GM10248 (cell line): ENCODE measurements at regions not wholly inside any gene's neighbourhood (a gene's known extent, or its start where the extent isn't known, plus 50 kb on each side); places are given as distances from the start of the nearest gene placed in this dataset.
"Not testable (repeated sequence)": the region's sequence is repeated elsewhere in the genome, so short reads cannot be mapped to it uniquely, and the experiment has no call there.

Experiments
- CTCF ChIA-PET: fragments of 300-600 bp; sonication (Branson Sonifier 250); formaldehyde crosslinking; extraction: SDS; loops from one replicate; lab custom pipeline; 2021; ENCODE audit warnings: antibody characterized with exemption; lab: Yijun Ruan, JAX
- POLR2A ChIA-PET: fragments of 350-650 bp; sonication (Branson Sonifier 250); formaldehyde crosslinking; extraction: SDS; loops from one replicate; lab custom pipeline; 2020; ENCODE audit warnings: antibody characterized with exemption; lab: Yijun Ruan, JAX
- DNase-seq: peaks from one replicate; pipeline ENCODE4 v3.0.0; 2012; ENCODE audit errors: extremely low spot score
- CTCF ChIP-seq: IDR thresholded peaks from 2 replicates; pipeline ENCODE4 v1.5.1; 2012; ENCODE audit warnings: mild to moderate bottlenecking, low read depth; ENCODE audit errors: extremely low read depth, missing control alignments, control extremely low read depth

GRCh38 chr4:187715466-187715865 is 280.1 kb upstream of the ZFP42 start:
- ChIA-PET POLR2A (no interaction called here), CTCF (no interaction called here)

GRCh38 chr4:187724456-187724855 is 271.1 kb upstream of the ZFP42 start:
- no peak for DNase-seq
- ChIA-PET CTCF (no interaction called here), POLR2A (no interaction called here)
- no peak for TF ChIP-seq CTCF

More at GRCh38 chr4:187715466-187715865, 280.1 kb upstream of the ZFP42 start:
- no peak for DNase-seq
- no peak for TF ChIP-seq CTCF

- CTCF ChIA-PET = interaction anchor here (1.7 kb wide), 1 partner anchor 16 kb away, joined by 3 read pairs; no protein-coding TSS in a partner anchor
- no peak for TF ChIP-seq CTCF
- no peak for DNase-seq
- POLR2A ChIA-PET = no interaction called here
Observed at GRCh38 chr4:187726485-187726884, 269.1 kb upstream of the ZFP42 start.

GRCh38 chr4:187732524-187732923 is 263.0 kb upstream of the ZFP42 start:
- ChIA-PET CTCF (no interaction called here), POLR2A (no interaction called here)
- TF ChIP-seq CTCF = no peak
- DNase-seq = no peak

- ChIA-PET POLR2A (no interaction called here), CTCF (no interaction called here)
- no peak for DNase-seq
- TF ChIP-seq CTCF = no peak
Observed at GRCh38 chr4:187739771-187740170, 255.8 kb upstream of the ZFP42 start.

- no peak for DNase-seq
Observed at GRCh38 chr4:187744911-187745310, 250.7 kb upstream of the ZFP42 start.

GRCh38 chr4:187750652-187751051 is 244.9 kb upstream of the ZFP42 start:
- DNase-seq, CTCF ChIA-PET, POLR2A ChIA-PET: not testable (repeated sequence)

More at GRCh38 chr4:187744911-187745310, 250.7 kb upstream of the ZFP42 start:
- TF ChIP-seq CTCF = no peak
- ChIA-PET CTCF (no interaction called here), POLR2A (no interaction called here)
